Smooth muscle cell (in vitro differentiated cells): ENCODE measurements at regions not wholly inside any gene's neighbourhood (a gene's known extent, or its start where the extent isn't known, plus 50 kb on each side); places are given as distances from the start of the nearest gene placed in this dataset.
"Not testable (repeated sequence)": the region's sequence is repeated elsewhere in the genome, so short reads cannot be mapped to it uniquely, and the experiment has no call there.

Experiments used
- DNase-seq: peaks from one replicate; lab custom pipeline; 2025; ENCODE audit not compliant: unreplicated experiment; lab: John Stamatoyannopoulos, UW
- H2AFZ ChIP-seq: fragments of 200-600 bp; sonication (generic); 2 replicates; pipeline ENCODE4 v1.6.0; 2016; ENCODE audit warnings: antibody characterized with exemption, low read depth, mild to moderate bottlenecking
- H3F3A ChIP-seq: fragments of 200-600 bp; sonication (generic); 2 replicates; pipeline ENCODE4 v1.6.0; 2017; ENCODE audit warnings: antibody characterized with exemption, low read depth
- H3K27ac ChIP-seq: fragments of 200-600 bp; sonication (generic); 2 replicates; pipeline ENCODE4 v1.5.1; 2016; ENCODE audit warnings: low read depth, mild to moderate bottlenecking
- H3K27me3 ChIP-seq: fragments of 200-600 bp; sonication (generic); 2 replicates; pipeline ENCODE4 v1.6.1; 2016; ENCODE audit warnings: low read depth, mild to moderate bottlenecking
- H3K36me3 ChIP-seq: fragments of 200-600 bp; sonication (generic); 2 replicates; pipeline ENCODE4 v1.5.1; 2016; ENCODE audit warnings: low read depth
- H3K4me1 ChIP-seq: fragments of 200-600 bp; sonication (generic); 2 replicates; pipeline ENCODE4 v1.5.1; 2016; ENCODE audit warnings: low read depth
- H3K4me2 ChIP-seq: fragments of 200-600 bp; sonication (generic); 2 replicates; pipeline ENCODE4 v1.6.0; 2016; ENCODE audit warnings: mild to moderate bottlenecking
- H3K4me3 ChIP-seq: fragments of 200-600 bp; sonication (generic); 2 replicates; pipeline ENCODE4 v1.5.1; 2016; ENCODE audit warnings: mild to moderate bottlenecking
- H3K79me2 ChIP-seq: fragments of 200-600 bp; sonication (generic); 2 replicates; pipeline ENCODE4 v1.6.0; 2016; ENCODE audit warnings: low read depth, mild to moderate bottlenecking
- H3K9ac ChIP-seq: fragments of 200-600 bp; sonication (generic); 2 replicates; pipeline ENCODE4 v1.6.0; 2016; ENCODE audit warnings: low read depth
- H3K9me3 ChIP-seq: fragments of 200-600 bp; sonication (generic); replicated peaks from 2 replicates; pipeline ENCODE4 v1.5.1; 2016; ENCODE audit warnings: low read depth
- H4K20me1 ChIP-seq: fragments of 200-600 bp; sonication (generic); 2 replicates; pipeline ENCODE4 v1.6.0; 2016; ENCODE audit warnings: low read depth
- CTCF ChIP-seq: fragments of 200-600 bp; sonication (generic); IDR thresholded peaks from 2 replicates; pipeline ENCODE4 v1.5.1; 2017; ENCODE audit warnings: borderline replicate concordance, mild to moderate bottlenecking, antibody characterized with exemption; ENCODE audit not compliant: insufficient read depth, poor library complexity, severe bottlenecking
- WGBS: methylation state at CpG from one replicate; pipeline ENCODE4 v1.1.7; 2016; ENCODE audit warnings: low lambda C conversion rate; 5-methylcytosine and 5-hydroxymethylcytosine counted together

DNA sequence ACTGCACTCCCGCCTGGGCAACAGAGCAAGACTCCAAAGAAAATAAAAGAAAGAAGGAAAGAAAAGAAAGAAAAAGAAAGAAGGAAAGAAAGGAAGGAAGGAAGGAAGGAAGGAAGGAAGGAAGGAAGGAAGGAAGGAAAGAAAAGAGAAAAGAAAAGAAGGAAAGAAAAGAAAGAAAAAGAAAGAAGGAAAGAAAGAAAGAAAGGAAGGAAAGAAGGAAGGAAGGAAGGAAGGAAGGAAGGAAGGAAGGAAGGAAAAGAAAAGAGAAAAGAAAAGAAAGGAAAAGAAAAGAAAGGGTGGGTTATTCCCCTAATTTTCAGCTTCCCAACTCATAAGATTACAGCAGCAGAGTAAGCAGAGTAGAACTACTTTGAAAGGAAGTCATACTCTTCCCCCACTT, 64.4 kb downstream of the TMEM200C start:
- not testable (repeated sequence) for H3K4me3 ChIP-seq, H3K9ac ChIP-seq, DNase-seq, H2AFZ ChIP-seq, H4K20me1 ChIP-seq, H3K79me2 ChIP-seq, H3K27me3 ChIP-seq, H3K4me2 ChIP-seq, H3K4me1 ChIP-seq, H3F3A ChIP-seq, H3K9me3 ChIP-seq, H3K36me3 ChIP-seq, H3K27ac ChIP-seq
- WGBS, result 88% methylated on average over 1 of the region's 1 CpG

DNA sequence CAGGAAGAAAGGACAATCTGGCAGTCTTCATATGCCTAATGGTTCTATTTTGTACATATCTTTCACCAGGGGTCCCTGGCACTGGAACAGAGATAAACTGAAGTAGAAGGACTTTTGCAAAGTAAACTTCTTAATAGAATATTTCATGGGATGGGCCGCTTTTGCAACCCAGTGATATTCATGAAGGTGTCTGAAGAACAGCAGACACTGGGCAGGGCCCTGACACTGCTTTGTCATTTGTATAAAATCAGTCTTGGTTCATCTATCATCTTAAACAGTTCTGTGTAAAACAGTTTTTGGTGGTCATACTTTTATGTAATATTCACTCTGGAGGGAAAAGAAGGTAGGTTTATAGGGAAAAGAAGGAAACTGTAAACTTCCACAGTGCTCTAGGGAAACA, 66.4 kb downstream of the TMEM200C start:
- TF ChIP-seq CTCF, result no peak
- H3K4me2 ChIP-seq, result no peak overlapping the region
- no peaks in the 10 kb centered on the region for H4K20me1 ChIP-seq
- no peaks in the 10 kb centered on the region for H3F3A ChIP-seq
- no peak overlapping the region for H3K9ac ChIP-seq
- H3K79me2 ChIP-seq, result no peaks in the 10 kb centered on the region
- no peaks in the 10 kb centered on the region for H3K27me3 ChIP-seq
- H3K9me3 ChIP-seq, result no peaks in the 10 kb centered on the region
- H3K4me3 ChIP-seq, result no peak overlapping the region
- no peak for DNase-seq
- H2AFZ ChIP-seq, result no peak overlapping the region
- H3K36me3 ChIP-seq, result no peaks in the 10 kb centered on the region
- no peaks in the 10 kb centered on the region for H3K4me1 ChIP-seq
- 83% methylated on average over 1 of the region's 1 CpG for WGBS
- H3K27ac ChIP-seq, result no peak overlapping the region

GRCh38 chr18:5825663-5826062, 69.7 kb downstream of the TMEM200C start:
- H3K4me3 ChIP-seq, result no peak overlapping the region
- H3K36me3 ChIP-seq, result no peaks in the 10 kb centered on the region
- no peak overlapping the region for H3K9ac ChIP-seq
- no peak for TF ChIP-seq CTCF
- no peak for DNase-seq
- no peaks in the 10 kb centered on the region for H3K79me2 ChIP-seq
- H3K27ac ChIP-seq, result no peak overlapping the region
- no peaks in the 10 kb centered on the region for H3F3A ChIP-seq
- H4K20me1 ChIP-seq, result no peaks in the 10 kb centered on the region
- H3K4me2 ChIP-seq, result no peak overlapping the region
- no peak overlapping the region for H2AFZ ChIP-seq
- H3K9me3 ChIP-seq, result no peaks in the 10 kb centered on the region
- WGBS, result 86% methylated on average over 4 of the region's 4 CpGs
- H3K4me1 ChIP-seq, result no peaks in the 10 kb centered on the region
- no peaks in the 10 kb centered on the region for H3K27me3 ChIP-seq

DNA sequence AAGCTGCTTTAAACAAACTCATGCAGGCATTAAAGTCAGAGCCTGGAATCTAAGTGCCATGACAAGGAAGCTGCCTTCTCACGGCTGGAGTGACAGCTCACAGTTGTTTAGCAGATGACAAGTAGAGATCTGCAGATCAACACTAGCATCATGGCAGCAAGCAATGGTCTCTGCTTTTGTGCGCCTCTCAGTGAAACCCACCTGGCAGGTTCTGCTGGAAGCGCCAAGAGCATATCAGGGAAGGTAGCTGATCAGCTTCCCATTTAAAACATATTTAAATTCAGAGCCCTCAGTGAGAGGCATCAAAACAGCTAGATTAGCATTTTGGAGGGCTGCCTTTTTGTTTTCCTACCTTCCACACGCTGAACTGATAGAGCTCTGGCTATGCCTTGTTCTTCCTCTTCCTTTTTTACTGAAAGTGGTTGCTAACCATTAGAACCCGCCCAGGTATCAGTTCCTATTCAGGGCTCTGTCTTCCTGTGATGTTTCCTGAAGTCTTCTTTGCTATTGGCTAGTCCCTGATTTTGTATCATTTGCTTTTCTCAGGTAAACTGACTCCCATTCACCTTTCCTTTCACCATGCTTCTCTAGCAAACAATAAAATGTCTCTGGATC, 70.8 kb downstream of the TMEM200C start:
- no peak for DNase-seq
- Histone ChIP-seq H3K4me3 (no peak overlapping the region), H2AFZ (no peak overlapping the region), H3K9me3 (no peaks in the 10 kb centered on the region), H3K27me3 (no peaks in the 10 kb centered on the region), H3K36me3 (no peaks in the 10 kb centered on the region), H3F3A (no peaks in the 10 kb centered on the region), H3K79me2 (no peaks in the 10 kb centered on the region), H3K9ac (no peak overlapping the region), H3K4me2 (no peak overlapping the region), H3K4me1 (no peaks in the 10 kb centered on the region), H4K20me1 (no peaks in the 10 kb centered on the region), H3K27ac (no peak overlapping the region)
- WGBS, result 40% methylated on average over 5 of the region's 5 CpGs
- no peak for TF ChIP-seq CTCF
